Adrenal gland (tissue), 9 donors: ENCODE measurements at regions not wholly inside any gene's neighbourhood (a gene's known extent, or its start where the extent isn't known, plus 50 kb on each side); places are given as distances from the start of the nearest gene placed in this dataset.
"Not testable (repeated sequence)": the region's sequence is repeated elsewhere in the genome, so short reads cannot be mapped to it uniquely, and the experiment has no call there.

Experiments
- DNase-seq, 7 donors: peaks; one replicate each; pipeline ENCODE4 v3.0.0-alpha.2; 2019 to 2020
- H3K27ac ChIP-seq, 5 donors: fragments of 200-600 bp; sonication (generic) in 4 of 5; 1 replicate in 3 of 5; 2 replicates in 2 of 5; pipeline versions ENCODE4 v1.5.1 to v1.8.0; 2016 to 2020; ENCODE audit warnings: mild to moderate bottlenecking in 1 of 5
- H3K27me3 ChIP-seq: fragments of 200-600 bp; 2 replicates; pipeline ENCODE4 v1.8.0; 2021
- H3K36me3 ChIP-seq, 2 donors: fragments of 200-600 bp; replicated peaks in 1 of 2; 1 replicate in 1 of 2; 2 replicates in 1 of 2; pipeline versions ENCODE4 v1.5.1 to v1.8.0; 2018 to 2022
- H3K4me1 ChIP-seq, 2 donors: fragments of 200-600 bp; replicated peaks in 1 of 2; 1 replicate in 1 of 2; 2 replicates in 1 of 2; pipeline versions ENCODE4 v1.5.1 to v1.8.0; 2018 to 2021
- H3K4me3 ChIP-seq, 4 donors: fragments of 200-600 bp; sonication (generic) in 3 of 4; one replicate each; pipeline ENCODE4 v1.5.1; 2016 to 2018
- H3K9me3 ChIP-seq, 3 donors: fragments of 200-600 bp; sonication (generic) in 1 of 3; replicated peaks in 1 of 3; 1 replicate in 2 of 3; 2 replicates in 1 of 3; pipeline versions ENCODE4 v1.5.1 to v1.8.0; 2016 to 2021
- CTCF ChIP-seq, 6 experiments: fragments of 450-650 bp in 4 of 6; fragments of 200-600 bp in 2 of 6; sonication (generic) in 1 of 6; IDR thresholded peaks; 1 replicate in 5 of 6; 2 replicates in 1 of 6; pipeline versions ENCODE4 v1.5.1 to v1.8.0; 2016 to 2021; ENCODE audit warnings: antibody characterized with exemption in 6 of 6, mild to moderate bottlenecking in 2 of 6, moderate library complexity in 1 of 6
- POLR2A ChIP-seq, 2 donors: fragments of 450-650 bp; IDR thresholded peaks; one replicate each; pipeline ENCODE4 v1.6.1; 2017; ENCODE audit warnings: antibody characterized with exemption in 2 of 2, mild to moderate bottlenecking in 2 of 2, moderate library complexity in 1 of 2
- WGBS, 4 donors: extraction: QIAGEN DNeasy Blood & Tissue Kit in 2 of 4; methylation state at CpG; one replicate each; pipeline versions ENCODE4 v1.1.5 to v1.1.7; 2013 to 2017; 5-methylcytosine and 5-hydroxymethylcytosine counted together
- intact Hi-C, 2 donors: fragments of 100-400 bp; cut with DNase I; formaldehyde crosslinking; loops; one replicate each; pipeline versions ENCODE4 v1.14.1 to v1.15.0; 2022 to 2023
- donor health status: healthy with polysubstance abuse.
- donor health status: Bipolar disorder and iron deficiency.
- donor health status: DM: yes; HTN: yes; CAD: no.
- donor health status: DM: no; HTN: no; CAD: no.
- donor health status: DM: no; HTN: no; CAD: no.

GRCh38 chr6:6960571-6961251 lies 147.1 kb upstream of the RREB1 start:
- Histone ChIP-seq H3K4me1 (peaks cover 0 to 6% of the 10 kb centered on the region in 2 donors), H3K9me3 (no peaks in the 10 kb centered on the region), H3K27me3 (no peaks in the 10 kb centered on the region), H3K27ac (no peak overlapping the region), H3K36me3 (no peaks in the 10 kb centered on the region), H3K4me3 (no peak overlapping the region)
- 75 to 77% (median 75%) methylated on average over 5 of the region's 5 CpGs for WGBS, 4 donors
- TF ChIP-seq POLR2A (IDR thresholded peaks at IDR 0.05) (no peak), CTCF (IDR thresholded peaks at IDR 0.05) (no peak)
- intact Hi-C loops: no loop called here
- DNase-seq: no peak

- DNase-seq: no peak
- no peaks in the 10 kb centered on the region for H3K9me3 ChIP-seq
- intact Hi-C loops: no loop called here
- no peak overlapping the region for H3K4me3 ChIP-seq
- no peaks in the 10 kb centered on the region for H3K36me3 ChIP-seq
- WGBS, 4 donors: 94 to 98% (median 97%) methylated on average over 4 of the region's 4 CpGs
- TF ChIP-seq POLR2A (IDR thresholded peaks at IDR 0.05) (no peak), CTCF (IDR thresholded peaks at IDR 0.05) (no peak)
- H3K4me1 ChIP-seq: peaks cover 0 to 6% of the 10 kb centered on the region in 2 donors
- no peak overlapping the region for H3K27ac ChIP-seq
- H3K27me3 ChIP-seq: no peaks in the 10 kb centered on the region
Observed at GRCh38 chr6:6962086-6962485, 145.7 kb upstream of the RREB1 start.

GRCh38 chr6:6962699-6963098 lies 145.1 kb upstream of the RREB1 start:
- 90 to 95% (median 92%) methylated on average over 4 of the region's 4 CpGs for WGBS, 4 donors
- H3K9me3 ChIP-seq: no peaks in the 10 kb centered on the region
- no peak overlapping the region for H3K27ac ChIP-seq
- no peak overlapping the region for H3K4me3 ChIP-seq
- TF ChIP-seq CTCF (IDR thresholded peaks at IDR 0.05) (no peak), POLR2A (IDR thresholded peaks at IDR 0.05) (no peak)
- no peak for DNase-seq
- H3K36me3 ChIP-seq: no peaks in the 10 kb centered on the region
- intact Hi-C loops: no loop called here
- H3K27me3 ChIP-seq: no peaks in the 10 kb centered on the region
- peaks cover 0 to 6% of the 10 kb centered on the region in 2 donors for H3K4me1 ChIP-seq

- intact Hi-C loops, H3K27ac ChIP-seq, DNase-seq, H3K27me3 ChIP-seq, H3K4me1 ChIP-seq, H3K9me3 ChIP-seq, H3K36me3 ChIP-seq, H3K4me3 ChIP-seq: not testable (repeated sequence)
- WGBS, 4 donors: 67 to 88% (median 84%) methylated on average over 7 of the region's 7 CpGs
Observed at GRCh38 chr6:6963390-6963789, 144.4 kb upstream of the RREB1 start.

GRCh38 chr6:6964675-6965074 lies 143.1 kb upstream of the RREB1 start:
- no peak for DNase-seq
- Histone ChIP-seq H3K4me1 (peaks cover 7 to 15% of the 10 kb centered on the region in 2 donors), H3K4me3 (no peak overlapping the region), H3K27ac (no peak overlapping the region), H3K27me3 (no peaks in the 10 kb centered on the region), H3K36me3 (no peaks in the 10 kb centered on the region), H3K9me3 (no peaks in the 10 kb centered on the region)
- 51 to 65% (median 58%) methylated on average over 3 of the region's 3 CpGs for WGBS, 4 donors
- TF ChIP-seq POLR2A (IDR thresholded peaks at IDR 0.05) (no peak), CTCF (IDR thresholded peaks at IDR 0.05) (no peak)
- intact Hi-C loops: no loop called here
